HFF-Myc (cell line): ENCODE measurements at regions not wholly inside any gene's neighbourhood (a gene's known extent, or its start where the extent isn't known, plus 50 kb on each side); places are given as distances from the start of the nearest gene placed in this dataset.

Experiments
- DNase-seq: peaks from one replicate; pipeline ENCODE4 v3.0.0-alpha.2; 2011; ENCODE audit warnings: low read depth; ENCODE audit errors: extremely low read depth
- H3K4me3 ChIP-seq: replicated peaks from 2 replicates; pipeline ENCODE4 v1.5.1; 2011; ENCODE audit warnings: low read depth, mild to moderate bottlenecking, control low read depth, low read length
- CTCF ChIP-seq: IDR thresholded peaks from 2 replicates; pipeline ENCODE4 v1.5.1; 2012; ENCODE audit warnings: mild to moderate bottlenecking, low read depth, low read length, control low read depth; ENCODE audit errors: missing control alignments

GRCh38 chr5:66344544-66344943 lies 200.4 kb downstream of the SREK1 start:
- no peak overlapping the region for H3K4me3 ChIP-seq
- DNase-seq, result no peak
- TF ChIP-seq CTCF, result no peak

- DNase-seq, result no peak
- no peak for TF ChIP-seq CTCF
- no peak overlapping the region for H3K4me3 ChIP-seq
Measured at GRCh38 chr5:66345281-66345680, 201.2 kb downstream of the SREK1 start.

DNA sequence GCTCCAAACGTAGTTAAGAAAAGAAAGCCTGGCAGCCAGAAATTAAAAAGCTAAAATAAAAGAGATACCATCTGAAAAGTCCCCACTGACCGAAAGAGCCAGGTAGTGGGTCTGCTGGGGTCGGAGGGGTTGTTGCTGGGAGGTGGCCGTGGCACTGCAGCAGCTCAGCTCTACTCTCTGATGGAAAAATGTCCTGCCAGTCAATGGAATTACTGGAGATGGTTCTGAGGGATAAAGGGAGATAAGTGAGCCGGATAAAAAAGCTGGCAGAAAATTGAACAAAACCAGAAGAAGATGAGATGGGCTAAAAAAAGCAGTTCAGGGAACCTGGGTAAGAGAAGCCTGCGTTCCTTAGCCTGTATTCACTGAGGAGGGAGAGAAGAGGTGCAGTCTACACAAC lies 202.8 kb downstream of the SREK1 start:
- no peak overlapping the region for H3K4me3 ChIP-seq
- no peak for TF ChIP-seq CTCF
- no peak for DNase-seq

DNA sequence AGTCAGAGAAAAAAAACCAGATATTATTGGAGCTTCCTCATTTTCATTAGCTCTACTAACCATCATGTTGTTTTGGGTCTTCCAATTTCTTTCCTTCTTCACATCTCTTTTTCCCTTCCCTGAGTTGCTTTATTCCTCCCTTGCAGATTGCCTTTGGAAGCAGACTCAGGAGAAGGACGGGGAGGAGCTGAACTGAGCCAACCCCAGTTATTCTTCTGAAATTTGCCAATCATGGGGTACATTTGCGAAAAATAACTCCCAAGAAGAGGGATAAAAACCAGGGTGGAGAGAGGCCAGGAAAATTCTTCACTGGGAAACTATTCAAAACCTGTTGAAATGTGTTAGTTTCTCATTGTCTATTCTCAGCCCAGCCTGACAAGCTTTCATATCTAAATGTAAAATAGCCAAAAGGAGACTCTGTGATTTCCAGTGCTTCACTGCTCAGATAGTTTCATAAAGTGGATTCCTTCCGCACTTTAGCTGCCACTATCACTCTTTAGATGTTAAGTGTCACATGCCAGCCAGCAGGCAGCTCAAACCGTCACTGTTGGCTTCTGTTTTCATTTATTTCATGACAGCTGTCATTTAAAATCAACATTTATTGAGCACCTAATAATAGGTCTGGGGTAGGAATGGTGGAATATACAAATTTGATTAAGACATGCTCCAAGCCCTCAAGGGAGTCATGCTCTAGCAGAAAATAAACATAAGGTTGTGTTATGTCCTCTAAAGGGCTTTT lies 204.5 kb downstream of the SREK1 start:
- no peak for TF ChIP-seq CTCF
- DNase-seq, result no peak
- H3K4me3 ChIP-seq, result no peak overlapping the region

DNA sequence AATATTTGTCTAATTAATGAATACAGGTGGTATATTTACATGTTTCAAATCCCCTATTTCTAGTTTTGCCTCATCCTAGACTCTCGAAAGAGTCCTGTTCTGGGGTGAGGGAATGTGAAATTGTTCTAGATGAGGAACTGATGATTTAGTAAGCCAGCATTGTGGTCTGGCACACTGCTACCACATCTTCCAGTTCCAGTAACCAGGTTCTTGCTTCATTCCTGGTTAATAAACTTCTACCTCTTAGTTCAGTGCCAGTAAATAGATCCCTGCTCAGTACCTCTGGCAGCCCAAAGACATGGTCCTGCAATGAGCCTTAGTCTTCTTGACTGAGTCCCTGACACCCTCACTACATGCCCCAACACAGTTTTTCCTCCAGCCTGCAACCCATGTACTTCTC lies 207.7 kb downstream of the SREK1 start:
- no peak for TF ChIP-seq CTCF
- no peak overlapping the region for H3K4me3 ChIP-seq
- DNase-seq, result no peak

GRCh38 chr5:66353186-66353585 lies 209.1 kb downstream of the SREK1 start:
- no peak for DNase-seq
- H3K4me3 ChIP-seq, result no peak overlapping the region
- TF ChIP-seq CTCF, result no peak

GRCh38 chr5:66354422-66354821 lies 210.3 kb downstream of the SREK1 start:
- TF ChIP-seq CTCF, result no peak
- no peak for DNase-seq
- H3K4me3 ChIP-seq, result no peak overlapping the region
